Activated T-helper 1 cell treated with anti-CD3 and anti-CD28 coated beads, Interleukin-12 subunit alpha, Interleukin-12 subunit beta, Interleukin-2, Interleukin-4 antibody, amounts not matched to agents 30 ng/mL and 10 ng/mL and 1 ng/mL, durations not matched to agents 14 hours and 24 hours and 36 hours (primary cell): ENCODE measurements at regions not wholly inside any gene's neighbourhood (a gene's known extent, or its start where the extent isn't known, plus 50 kb on each side); places are given as distances from the start of the nearest gene placed in this dataset.

Experiments
- DNase-seq: peaks from one replicate; pipeline ENCODE4 v3.0.0; 2021; ENCODE audit warnings: low spot score
- H3K27ac Mint-ChIP-seq: one replicate; pipeline ENCODE4 v1.8.0; 2021; ENCODE audit warnings: mild to moderate bottlenecking, mixed read lengths
- H3K27me3 Mint-ChIP-seq: one replicate; pipeline ENCODE4 v1.8.0; 2022; ENCODE audit warnings: mild to moderate bottlenecking, moderate library complexity, mixed read lengths; ENCODE audit not compliant: insufficient read depth
- H3K36me3 Mint-ChIP-seq: one replicate; pipeline ENCODE4 v1.8.0; 2021; ENCODE audit warnings: low read depth, mixed read lengths
- H3K4me1 Mint-ChIP-seq: one replicate; pipeline ENCODE4 v1.8.0; 2021; ENCODE audit warnings: low read depth, mixed read lengths
- H3K4me3 Mint-ChIP-seq: one replicate; pipeline ENCODE4 v1.8.0; 2021; ENCODE audit warnings: mild to moderate bottlenecking, moderate library complexity, mixed read lengths
- H3K9me3 Mint-ChIP-seq: one replicate; pipeline ENCODE4 v1.8.0; 2021; ENCODE audit warnings: mixed read lengths
- intact Hi-C: fragments of 100-400 bp; cut with micrococcal nuclease; formaldehyde crosslinking; loops from one replicate; pipeline ENCODE4 v1.15.1; 2024

GRCh38 chr20:22453244-22454080 is 130.9 kb downstream of the FOXA2 start:
- intact Hi-C loops, result no loop called here
- no peak overlapping the region for H3K27ac Mint-ChIP-seq
- no peak overlapping the region for H3K4me3 Mint-ChIP-seq
- H3K36me3 Mint-ChIP-seq, result no peaks in the 10 kb centered on the region
- no peaks in the 10 kb centered on the region for H3K9me3 Mint-ChIP-seq
- no peak for DNase-seq
- H3K27me3 Mint-ChIP-seq, result no peaks in the 10 kb centered on the region
- H3K4me1 Mint-ChIP-seq, result no peaks in the 10 kb centered on the region

GRCh38 chr20:22452442-22453011 is 131.8 kb downstream of the FOXA2 start:
- H3K36me3 Mint-ChIP-seq, result no peaks in the 10 kb centered on the region

GRCh38 chr20:22450537-22450936 is 133.8 kb downstream of the FOXA2 start:
- H3K4me1 Mint-ChIP-seq, result no peaks in the 10 kb centered on the region
- no peak for DNase-seq
- no peak overlapping the region for H3K27ac Mint-ChIP-seq
- H3K4me3 Mint-ChIP-seq, result no peak overlapping the region
- no peaks in the 10 kb centered on the region for H3K36me3 Mint-ChIP-seq
- intact Hi-C loops, result no loop called here
- no peaks in the 10 kb centered on the region for H3K9me3 Mint-ChIP-seq
- H3K27me3 Mint-ChIP-seq, result no peaks in the 10 kb centered on the region

More at GRCh38 chr20:22452442-22453011, 131.8 kb downstream of the FOXA2 start:
- Mint-ChIP-seq H3K9me3 (no peaks in the 10 kb centered on the region), H3K27me3 (no peaks in the 10 kb centered on the region), H3K4me1 (no peaks in the 10 kb centered on the region), H3K27ac (no peak overlapping the region), H3K4me3 (no peak overlapping the region)
- intact Hi-C loops, result no loop called here
- no peak for DNase-seq

- no peaks in the 10 kb centered on the region for H3K4me1 Mint-ChIP-seq
- H3K27ac Mint-ChIP-seq, result no peak overlapping the region
- no peak overlapping the region for H3K4me3 Mint-ChIP-seq
- H3K27me3 Mint-ChIP-seq, result no peaks in the 10 kb centered on the region
- intact Hi-C loops, result no loop called here
- H3K9me3 Mint-ChIP-seq, result no peaks in the 10 kb centered on the region
- no peaks in the 10 kb centered on the region for H3K36me3 Mint-ChIP-seq
- no peak for DNase-seq
Measured at GRCh38 chr20:22449188-22449973, 135.0 kb downstream of the FOXA2 start.

GRCh38 chr20:22447447-22447778 is 137.0 kb downstream of the FOXA2 start:
- no peaks in the 10 kb centered on the region for H3K36me3 Mint-ChIP-seq
- no peak for DNase-seq
- no peak overlapping the region for H3K4me3 Mint-ChIP-seq
- no peak overlapping the region for H3K27ac Mint-ChIP-seq
- H3K27me3 Mint-ChIP-seq, result no peaks in the 10 kb centered on the region
- no peaks in the 10 kb centered on the region for H3K9me3 Mint-ChIP-seq
- intact Hi-C loops, result no loop called here
- no peaks in the 10 kb centered on the region for H3K4me1 Mint-ChIP-seq

GRCh38 chr20:22446613-22447446 is 137.5 kb downstream of the FOXA2 start:
- Mint-ChIP-seq H3K4me3 (no peak overlapping the region), H3K4me1 (no peaks in the 10 kb centered on the region), H3K9me3 (no peaks in the 10 kb centered on the region), H3K36me3 (no peaks in the 10 kb centered on the region), H3K27ac (no peak overlapping the region), H3K27me3 (no peaks in the 10 kb centered on the region)
- intact Hi-C loops, result no loop called here
- no peak for DNase-seq

GRCh38 chr20:22442318-22442717 is 142.1 kb downstream of the FOXA2 start:
- Mint-ChIP-seq H3K4me1 (no peaks in the 10 kb centered on the region), H3K27ac (no peak overlapping the region), H3K27me3 (no peaks in the 10 kb centered on the region), H3K36me3 (no peaks in the 10 kb centered on the region), H3K4me3 (no peak overlapping the region), H3K9me3 (no peaks in the 10 kb centered on the region)
- intact Hi-C loops, result no loop called here
- no peak for DNase-seq

- intact Hi-C loops, result no loop called here
- Mint-ChIP-seq H3K4me1 (no peaks in the 10 kb centered on the region), H3K36me3 (no peaks in the 10 kb centered on the region), H3K4me3 (no peak overlapping the region), H3K27me3 (no peaks in the 10 kb centered on the region), H3K27ac (no peak overlapping the region), H3K9me3 (no peaks in the 10 kb centered on the region)
- DNase-seq, result no peak
Measured at GRCh38 chr20:22438926-22439325, 145.4 kb downstream of the FOXA2 start.

GRCh38 chr20:22438346-22438745 is 146.0 kb downstream of the FOXA2 start:
- H3K27ac Mint-ChIP-seq, result no peak overlapping the region
- intact Hi-C loops, result no loop called here
- no peaks in the 10 kb centered on the region for H3K4me1 Mint-ChIP-seq
- H3K4me3 Mint-ChIP-seq, result no peak overlapping the region
- no peak for DNase-seq
- H3K36me3 Mint-ChIP-seq, result no peaks in the 10 kb centered on the region
- H3K27me3 Mint-ChIP-seq, result no peaks in the 10 kb centered on the region
- H3K9me3 Mint-ChIP-seq, result no peaks in the 10 kb centered on the region

- no peaks in the 10 kb centered on the region for H3K27me3 Mint-ChIP-seq
- DNase-seq, result no peak
- H3K27ac Mint-ChIP-seq, result no peak overlapping the region
- no peak overlapping the region for H3K4me3 Mint-ChIP-seq
- H3K4me1 Mint-ChIP-seq, result no peaks in the 10 kb centered on the region
- H3K36me3 Mint-ChIP-seq, result no peaks in the 10 kb centered on the region
- intact Hi-C loops, result no loop called here
- no peaks in the 10 kb centered on the region for H3K9me3 Mint-ChIP-seq
Measured at GRCh38 chr20:22437354-22437753, 147.0 kb downstream of the FOXA2 start.

GRCh38 chr20:22431419-22431818 is 153.0 kb downstream of the FOXA2 start:
- Mint-ChIP-seq H3K27ac (no peak overlapping the region), H3K36me3 (no peaks in the 10 kb centered on the region), H3K9me3 (no peaks in the 10 kb centered on the region), H3K27me3 (no peaks in the 10 kb centered on the region), H3K4me1 (no peaks in the 10 kb centered on the region), H3K4me3 (no peak overlapping the region)
- intact Hi-C loops, result no loop called here
- DNase-seq, result no peak

GRCh38 chr20:22430746-22431168 is 153.6 kb downstream of the FOXA2 start:
- Mint-ChIP-seq H3K4me1 (no peaks in the 10 kb centered on the region), H3K27me3 (no peaks in the 10 kb centered on the region)
- intact Hi-C loops, result no loop called here

More at GRCh38 chr20:22430746-22431168, 153.6 kb downstream of the FOXA2 start:
- H3K4me3 Mint-ChIP-seq, result no peak overlapping the region
- no peaks in the 10 kb centered on the region for H3K36me3 Mint-ChIP-seq
- no peaks in the 10 kb centered on the region for H3K9me3 Mint-ChIP-seq
- DNase-seq, result no peak
- no peak overlapping the region for H3K27ac Mint-ChIP-seq
